ENCODE measurements at regions not wholly inside any gene's neighbourhood (a gene's known extent, or its start where the extent isn't known, plus 50 kb on each side); places are given as distances from the start of the nearest gene placed in this dataset.

GRCh38 chr5:29885595-29885994 lies 1307.9 kb upstream of the CDH6 start:
- Histone ChIP-seq H3T11ph (ENCODE audit: low read length) (no peak overlapping the region), H3K27me3 (ENCODE audit: insufficient read depth, low read length) (no peaks in the 10 kb centered on the region), H2BK12ac (ENCODE audit: insufficient read length, low read depth, low read length) (no peak overlapping the region), H3K79me1 (ENCODE audit: insufficient read depth, low read depth, low read length, poor library complexity, severe bottlenecking) (no peaks in the 10 kb centered on the region), H2AK5ac (ENCODE audit: insufficient read length, low read length) (no peak overlapping the region), H3K9me3 (ENCODE audit: control insufficient read depth, low read depth, low read length) (no peaks in the 10 kb centered on the region), H3K14ac (ENCODE audit: insufficient read depth, low read length) (no peak overlapping the region), H4K5ac (ENCODE audit: insufficient read length, low read depth, low read length) (no peak overlapping the region), H3K18ac (ENCODE audit: insufficient read length, low read depth, low read length) (no peak overlapping the region), H3K9ac (ENCODE audit: extremely low read depth, insufficient read length, low read length) (no peak overlapping the region), H2AFZ (ENCODE audit: low read length) (no peak overlapping the region), H2BK120ac (ENCODE audit: low read depth, low read length, poor library complexity, severe bottlenecking) (no peak overlapping the region), H2BK15ac (ENCODE audit: low read depth, low read length) (no peak overlapping the region), H4K8ac (replicated peaks; ENCODE audit: insufficient read length, low read depth, low read length) (no peak overlapping the region), H3K23ac (ENCODE audit: insufficient read length, low read depth, low read length) (no peak overlapping the region), H2BK20ac (ENCODE audit: low read depth, low read length, poor library complexity, severe bottlenecking) (no peak overlapping the region), H3K79me2 (ENCODE audit: insufficient read depth, low read length) (no peaks in the 10 kb centered on the region), H3K56ac (ENCODE audit: insufficient read length, low read depth, low read length) (no peak overlapping the region), H4K20me1 (ENCODE audit: control insufficient read depth, insufficient read depth, insufficient read length) (no peaks in the 10 kb centered on the region), H3K23me2 (ENCODE audit: insufficient read length, low read depth, low read length, poor library complexity, severe bottlenecking) (no peaks in the 10 kb centered on the region), H4K91ac (ENCODE audit: insufficient read length, low read depth, low read length) (no peak overlapping the region), H3K4ac (ENCODE audit: low read depth, low read length) (no peak overlapping the region), H2BK5ac (ENCODE audit: insufficient read length, low read length) (no peak overlapping the region), H3K4me2 (ENCODE audit: insufficient read depth, insufficient read length, low read length) (no peak overlapping the region), H3K27ac (ENCODE audit: insufficient read length, low read depth, low read length) (no peak overlapping the region), H3K4me1 (ENCODE audit: insufficient read depth, low read length) (no peaks in the 10 kb centered on the region)
- Mint-ChIP-seq H3K27ac (no peak overlapping the region; a peak in 1 of 7 replicates), H3K9me3 (no peaks in the 10 kb centered on the region), H3K36me3 (ENCODE audit: insufficient read depth in 1 of 3, low read depth in 3 of 3) (no peaks in the 10 kb centered on the region), H3K27me3 (ENCODE audit: low read depth) (no peaks in the 10 kb centered on the region), H3K4me3 (no peak overlapping the region), H3K4me1 (no peaks in the 10 kb centered on the region)
- no peak for DNase-seq
- no peak for TF ChIP-seq CTCF (conservative IDR thresholded peaks at IDR 0.05)
- WGBS (ENCODE audit: extremely low coverage, insufficient read length, low lambda C conversion rate): no CpG with 5 or more reads among the region's 9 CpGs

Measured in H9 (cell line).